Activated naive CD4-positive, alpha-beta T cell treated with anti-CD3 and anti-CD28 coated beads for 36 hours (primary cell): ENCODE measurements at regions not wholly inside any gene's neighbourhood (a gene's known extent, or its start where the extent isn't known, plus 50 kb on each side); places are given as distances from the start of the nearest gene placed in this dataset.

ENCODE experiments used
- CTCF ChIA-PET: fragments of 350-600 bp; sonication (Branson Sonifier 250); formaldehyde crosslinking; loops from one replicate; lab custom pipeline; 2021; ENCODE audit warnings: antibody characterized with exemption; lab: Charles Lee
- DNase-seq: peaks from one replicate; pipeline ENCODE4 v3.0.0-alpha.2; 2020
- H3K27ac Mint-ChIP-seq: one replicate; pipeline ENCODE4 v1.8.0; 2021; ENCODE audit warnings: mild to moderate bottlenecking, mixed read lengths
- H3K27me3 Mint-ChIP-seq: one replicate; pipeline ENCODE4 v1.8.0; 2021; ENCODE audit warnings: low read depth, mixed read lengths
- H3K36me3 Mint-ChIP-seq: one replicate; pipeline ENCODE4 v1.8.0; 2021; ENCODE audit warnings: low read depth, mixed read lengths
- H3K4me1 Mint-ChIP-seq: one replicate; pipeline ENCODE4 v1.8.0; 2021; ENCODE audit warnings: low read depth, mixed read lengths
- H3K4me3 Mint-ChIP-seq: one replicate; pipeline ENCODE4 v1.8.0; 2021; ENCODE audit warnings: mild to moderate bottlenecking, moderate library complexity, mixed read lengths
- H3K9me3 Mint-ChIP-seq: one replicate; pipeline ENCODE4 v1.8.0; 2021; ENCODE audit warnings: mixed read lengths
- intact Hi-C: fragments of 100-400 bp; cut with micrococcal nuclease; formaldehyde crosslinking; loops from one replicate; pipeline ENCODE4 v1.15.1; 2023

GRCh38 chr10:106520698-106521097 lies 643.8 kb downstream of the SORCS1 start:
- no peak overlapping the region for H3K27ac Mint-ChIP-seq
- CTCF ChIA-PET: no interaction called here
- DNase-seq: no peak
- no peaks in the 10 kb centered on the region for H3K9me3 Mint-ChIP-seq
- no peaks in the 10 kb centered on the region for H3K36me3 Mint-ChIP-seq
- H3K4me1 Mint-ChIP-seq: no peaks in the 10 kb centered on the region
- intact Hi-C loops: no loop called here
- no peak overlapping the region for H3K4me3 Mint-ChIP-seq
- H3K27me3 Mint-ChIP-seq: no peaks in the 10 kb centered on the region

GRCh38 chr10:106519376-106520030 lies 645.0 kb downstream of the SORCS1 start:
- H3K4me3 Mint-ChIP-seq: no peak overlapping the region
- no peaks in the 10 kb centered on the region for H3K27me3 Mint-ChIP-seq

GRCh38 chr10:106515206-106515790 lies 649.2 kb downstream of the SORCS1 start:
- no peak overlapping the region for H3K4me3 Mint-ChIP-seq
- CTCF ChIA-PET: no interaction called here
- H3K36me3 Mint-ChIP-seq: no peaks in the 10 kb centered on the region
- H3K27me3 Mint-ChIP-seq: no peaks in the 10 kb centered on the region
- no peak for DNase-seq
- H3K4me1 Mint-ChIP-seq: no peaks in the 10 kb centered on the region
- H3K27ac Mint-ChIP-seq: no peak overlapping the region
- H3K9me3 Mint-ChIP-seq: no peaks in the 10 kb centered on the region
- intact Hi-C loops: no loop called here

More at GRCh38 chr10:106519376-106520030, 645.0 kb downstream of the SORCS1 start:
- DNase-seq: no peak
- no peaks in the 10 kb centered on the region for H3K36me3 Mint-ChIP-seq
- H3K9me3 Mint-ChIP-seq: no peaks in the 10 kb centered on the region
- CTCF ChIA-PET: no interaction called here
- no peak overlapping the region for H3K27ac Mint-ChIP-seq
- intact Hi-C loops: no loop called here
- no peaks in the 10 kb centered on the region for H3K4me1 Mint-ChIP-seq

- no peak overlapping the region for H3K4me3 Mint-ChIP-seq
- CTCF ChIA-PET: no interaction called here
- no peaks in the 10 kb centered on the region for H3K36me3 Mint-ChIP-seq
- no peak for DNase-seq
- intact Hi-C loops: no loop called here
- H3K9me3 Mint-ChIP-seq: no peaks in the 10 kb centered on the region
- H3K27ac Mint-ChIP-seq: no peak overlapping the region
- H3K4me1 Mint-ChIP-seq: no peaks in the 10 kb centered on the region
- H3K27me3 Mint-ChIP-seq: no peaks in the 10 kb centered on the region
Measured at GRCh38 chr10:106513352-106513771, 651.1 kb downstream of the SORCS1 start.

- Mint-ChIP-seq H3K27me3 (no peaks in the 10 kb centered on the region), H3K36me3 (no peaks in the 10 kb centered on the region), H3K27ac (no peak overlapping the region), H3K9me3 (no peaks in the 10 kb centered on the region), H3K4me3 (no peak overlapping the region), H3K4me1 (no peaks in the 10 kb centered on the region)
- no peak for DNase-seq
- CTCF ChIA-PET: no interaction called here
- intact Hi-C loops: no loop called here
Measured at GRCh38 chr10:106511917-106512316, 652.6 kb downstream of the SORCS1 start.

GRCh38 chr10:106508950-106509349 lies 655.6 kb downstream of the SORCS1 start:
- H3K27ac Mint-ChIP-seq: no peak overlapping the region
- CTCF ChIA-PET: no interaction called here

GRCh38 chr10:106506526-106507283 lies 657.8 kb downstream of the SORCS1 start:
- Mint-ChIP-seq H3K36me3 (no peaks in the 10 kb centered on the region), H3K27me3 (no peaks in the 10 kb centered on the region), H3K9me3 (peaks cover 5% of the 10 kb centered on the region), H3K27ac (no peak overlapping the region), H3K4me3 (no peak overlapping the region), H3K4me1 (no peaks in the 10 kb centered on the region)
- CTCF ChIA-PET: no interaction called here
- DNase-seq: no peak
- intact Hi-C loops: no loop called here

More at GRCh38 chr10:106508950-106509349, 655.6 kb downstream of the SORCS1 start:
- H3K9me3 Mint-ChIP-seq: peaks cover 4% of the 10 kb centered on the region
- intact Hi-C loops: no loop called here
- H3K36me3 Mint-ChIP-seq: no peaks in the 10 kb centered on the region
- H3K4me3 Mint-ChIP-seq: no peak overlapping the region
- no peaks in the 10 kb centered on the region for H3K27me3 Mint-ChIP-seq
- DNase-seq: no peak
- H3K4me1 Mint-ChIP-seq: no peaks in the 10 kb centered on the region

- intact Hi-C loops: no loop called here
- Mint-ChIP-seq H3K4me3 (no peak overlapping the region), H3K27ac (no peak overlapping the region), H3K4me1 (no peaks in the 10 kb centered on the region), H3K36me3 (no peaks in the 10 kb centered on the region), H3K9me3 (peaks cover 8% of the 10 kb centered on the region), H3K27me3 (no peaks in the 10 kb centered on the region)
- CTCF ChIA-PET: no interaction called here
- DNase-seq: no peak
Measured at GRCh38 chr10:106504536-106504935, 660.0 kb downstream of the SORCS1 start.

GRCh38 chr10:106502641-106503040 lies 661.9 kb downstream of the SORCS1 start:
- no peaks in the 10 kb centered on the region for H3K36me3 Mint-ChIP-seq
- H3K4me3 Mint-ChIP-seq: no peak overlapping the region
- DNase-seq: no peak
- peaks cover 8% of the 10 kb centered on the region for H3K9me3 Mint-ChIP-seq
- H3K27ac Mint-ChIP-seq: no peak overlapping the region
- H3K27me3 Mint-ChIP-seq: no peaks in the 10 kb centered on the region
- no peaks in the 10 kb centered on the region for H3K4me1 Mint-ChIP-seq
- intact Hi-C loops: no loop called here
- CTCF ChIA-PET: no interaction called here

GRCh38 chr10:106500925-106501525 lies 663.5 kb downstream of the SORCS1 start:
- intact Hi-C loops: no loop called here
- Mint-ChIP-seq H3K36me3 (no peaks in the 10 kb centered on the region), H3K9me3 (peaks cover 12% of the 10 kb centered on the region), H3K4me1 (no peaks in the 10 kb centered on the region), H3K27me3 (no peaks in the 10 kb centered on the region), H3K4me3 (no peak overlapping the region), H3K27ac (no peak overlapping the region)
- no peak for DNase-seq
- CTCF ChIA-PET: no interaction called here

GRCh38 chr10:106500041-106500924 lies 664.2 kb downstream of the SORCS1 start:
- H3K36me3 Mint-ChIP-seq: no peaks in the 10 kb centered on the region
- no peaks in the 10 kb centered on the region for H3K4me1 Mint-ChIP-seq
- peaks cover 10% of the 10 kb centered on the region for H3K9me3 Mint-ChIP-seq
- intact Hi-C loops: no loop called here
- no peak overlapping the region for H3K4me3 Mint-ChIP-seq
- DNase-seq: no peak
- no peak overlapping the region for H3K27ac Mint-ChIP-seq
- CTCF ChIA-PET: no interaction called here
- no peaks in the 10 kb centered on the region for H3K27me3 Mint-ChIP-seq

GRCh38 chr10:106499448-106499847 lies 665.1 kb downstream of the SORCS1 start:
- Mint-ChIP-seq H3K4me1 (no peaks in the 10 kb centered on the region), H3K27ac (no peak overlapping the region), H3K4me3 (no peak overlapping the region), H3K9me3 (peaks cover 10% of the 10 kb centered on the region), H3K27me3 (no peaks in the 10 kb centered on the region), H3K36me3 (no peaks in the 10 kb centered on the region)
- CTCF ChIA-PET: no interaction called here
- intact Hi-C loops: no loop called here
- no peak for DNase-seq
